ENCODE measurements at regions not wholly inside any gene's neighbourhood (a gene's known extent, or its start where the extent isn't known, plus 50 kb on each side); places are given as distances from the start of the nearest gene placed in this dataset.

- intact Hi-C loops (cut with DNase I; ENCODE audit: low total_unique reads), result no loop called here
These were observed 226.6 kb downstream of the COL12A1 start for GRCh38 chr6:74979065-74979766.

GRCh38 chr6:74976701-74977100 is 229.2 kb downstream of the COL12A1 start:
- no peak overlapping the region for H3K4me3 ChIP-seq
- DNase-seq, result no peak
- no peaks in the 10 kb centered on the region for H3K27me3 ChIP-seq
- H3K27ac ChIP-seq, result peak overlapping the region in 1 of 2 donors; percentile 4
- intact Hi-C loops (cut with DNase I; ENCODE audit: low total_unique reads), result no loop called here
- no peak for TF ChIP-seq CTCF (IDR thresholded peaks at IDR 0.05)
- H3K36me3 ChIP-seq, result no peaks in the 10 kb centered on the region
- peaks cover 0 to 17% (median 0%) of the 10 kb centered on the region in 4 donors for H3K4me1 ChIP-seq
- H3K9me3 ChIP-seq, result no peaks in the 10 kb centered on the region

More at GRCh38 chr6:74979065-74979766, 226.6 kb downstream of the COL12A1 start:
- Histone ChIP-seq H3K4me1 (peaks cover 0 to 16% (median 0%) of the 10 kb centered on the region in 4 donors), H3K36me3 (no peaks in the 10 kb centered on the region), H3K27ac (no peak overlapping the region), H3K9me3 (no peaks in the 10 kb centered on the region), H3K27me3 (no peaks in the 10 kb centered on the region), H3K4me3 (no peak overlapping the region)
- DNase-seq, result no peak
- TF ChIP-seq CTCF (IDR thresholded peaks at IDR 0.05), result no peak

- TF ChIP-seq CTCF (IDR thresholded peaks at IDR 0.05), result no peak
- Histone ChIP-seq H3K4me1 (peaks cover 0 to 16% (median 0%) of the 10 kb centered on the region in 4 donors), H3K27me3 (no peaks in the 10 kb centered on the region), H3K27ac (no peak overlapping the region), H3K36me3 (no peaks in the 10 kb centered on the region), H3K4me3 (no peak overlapping the region), H3K9me3 (no peaks in the 10 kb centered on the region)
- intact Hi-C loops (cut with DNase I; ENCODE audit: low total_unique reads), result no loop called here
- no peak for DNase-seq
These were observed 229.8 kb downstream of the COL12A1 start for GRCh38 chr6:74976026-74976425.

GRCh38 chr6:74973591-74973990 is 232.3 kb downstream of the COL12A1 start:
- no peaks in the 10 kb centered on the region for H3K36me3 ChIP-seq
- intact Hi-C loops (cut with DNase I; ENCODE audit: low total_unique reads), result no loop called here
- no peak for DNase-seq
- H3K4me3 ChIP-seq, result no peak overlapping the region
- TF ChIP-seq CTCF (IDR thresholded peaks at IDR 0.05), result no peak
- no peak overlapping the region for H3K27ac ChIP-seq
- peaks cover 0 to 16% (median 0%) of the 10 kb centered on the region in 4 donors for H3K4me1 ChIP-seq
- H3K27me3 ChIP-seq, result no peaks in the 10 kb centered on the region
- no peaks in the 10 kb centered on the region for H3K9me3 ChIP-seq

GRCh38 chr6:74971633-74972032 is 234.2 kb downstream of the COL12A1 start:
- no peak overlapping the region for H3K27ac ChIP-seq
- H3K4me1 ChIP-seq, result peaks cover 0 to 12% (median 0%) of the 10 kb centered on the region in 4 donors
- no peaks in the 10 kb centered on the region for H3K27me3 ChIP-seq
- H3K9me3 ChIP-seq, result no peaks in the 10 kb centered on the region
- no peak for DNase-seq
- no peak for TF ChIP-seq CTCF (IDR thresholded peaks at IDR 0.05)
- H3K4me3 ChIP-seq, result no peak overlapping the region
- H3K36me3 ChIP-seq, result no peaks in the 10 kb centered on the region
- intact Hi-C loops (cut with DNase I; ENCODE audit: low total_unique reads), result no loop called here
